Stomach smooth muscle (tissue), 2 donors: ENCODE measurements at regions not wholly inside any gene's neighbourhood (a gene's known extent, or its start where the extent isn't known, plus 50 kb on each side); places are given as distances from the start of the nearest gene placed in this dataset.

Experiments
- H3K27ac ChIP-seq: one replicate; pipeline ENCODE4 v1.7.0; 2013; ENCODE audit warnings: mild to moderate bottlenecking, low read length, inconsistent platforms
- H3K27me3 ChIP-seq, 2 donors: one replicate each; pipeline ENCODE4 v1.7.0; 2013; ENCODE audit warnings: low read length in 2 of 2; ENCODE audit not compliant: insufficient read depth in 2 of 2, control insufficient read depth in 1 of 2
- H3K36me3 ChIP-seq, 2 donors: one replicate each; pipeline ENCODE4 v1.7.0; 2013; ENCODE audit warnings: low read length in 2 of 2; ENCODE audit not compliant: control insufficient read depth in 2 of 2, insufficient read depth in 2 of 2
- H3K4me1 ChIP-seq: one replicate; pipeline ENCODE4 v1.7.0; 2013; ENCODE audit warnings: low read length; ENCODE audit not compliant: control insufficient read depth, insufficient read depth
- H3K4me3 ChIP-seq, 2 donors: one replicate each; pipeline ENCODE4 v1.7.0; 2013; ENCODE audit warnings: low read length in 2 of 2
- H3K9ac ChIP-seq, 2 donors: one replicate each; pipeline ENCODE4 v1.7.0; 2013; ENCODE audit warnings: low read length in 2 of 2, mild to moderate bottlenecking in 1 of 2
- H3K9me3 ChIP-seq, 2 donors: one replicate each; pipeline ENCODE4 v1.7.0; 2013; ENCODE audit warnings: low read length in 2 of 2; ENCODE audit not compliant: control insufficient read depth in 2 of 2
- donor health status: healthy.
- donor health status: Pancreatic carcinoma.

DNA sequence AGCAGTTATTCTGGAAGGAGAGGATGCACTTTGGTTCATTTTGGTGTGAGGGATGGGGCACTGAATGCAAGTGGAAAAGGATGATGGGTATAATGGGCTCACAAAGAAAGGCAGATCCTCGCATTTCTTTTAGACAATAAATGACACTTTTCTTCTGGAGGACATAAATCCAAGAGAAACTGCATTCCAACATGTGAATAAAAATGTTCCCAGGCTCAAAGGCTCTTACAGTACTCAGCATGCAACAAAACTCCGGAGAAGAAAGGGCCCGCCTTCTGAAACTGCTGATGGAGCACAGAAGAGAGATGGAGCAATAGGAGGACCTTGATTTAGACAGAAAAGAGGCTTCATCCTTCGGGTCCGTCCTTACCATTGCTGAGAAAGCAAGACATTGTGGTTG, 538.2 kb upstream of the DPP6 start:
- Histone ChIP-seq H3K4me1 (peaks cover 9% of the 10 kb centered on the region), H3K9me3 (peaks cover 0 to 3% of the 10 kb centered on the region in 2 donors), H3K27ac (peak overlapping the region; percentile 2), H3K4me3 (no peak overlapping the region), H3K36me3 (no peaks in the 10 kb centered on the region), H3K9ac (no peak overlapping the region), H3K27me3 (no peaks in the 10 kb centered on the region)

DNA sequence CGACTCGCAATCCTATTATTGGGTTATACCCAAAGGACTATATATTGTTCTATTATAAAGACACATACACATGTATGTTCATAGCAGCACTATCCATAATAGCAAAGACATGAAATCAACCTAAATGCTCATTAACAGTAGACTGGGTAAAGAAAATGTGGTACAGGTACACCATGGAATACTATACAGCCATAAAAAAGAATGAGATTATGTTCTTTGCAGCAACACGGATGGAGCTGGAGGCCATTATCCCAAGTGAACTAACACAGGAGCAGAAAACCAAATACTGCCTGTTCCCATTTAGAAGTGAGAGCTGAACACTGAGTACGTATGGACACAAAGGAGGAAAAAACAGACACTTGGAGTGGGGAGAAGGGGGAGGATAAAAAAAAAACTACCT, 536.8 kb upstream of the DPP6 start:
- Histone ChIP-seq H3K9ac (no peak overlapping the region), H3K4me1 (peaks cover 12% of the 10 kb centered on the region), H3K4me3 (no peak overlapping the region), H3K27ac (no peak overlapping the region), H3K36me3 (no peaks in the 10 kb centered on the region), H3K27me3 (no peaks in the 10 kb centered on the region), H3K9me3 (peaks cover 0 to 3% of the 10 kb centered on the region in 2 donors)

- Histone ChIP-seq H3K27ac (no peak overlapping the region), H3K9ac (no peak overlapping the region), H3K27me3 (no peaks in the 10 kb centered on the region), H3K36me3 (no peaks in the 10 kb centered on the region), H3K9me3 (peaks cover 0 to 3% of the 10 kb centered on the region in 2 donors), H3K4me1 (peaks cover 18% of the 10 kb centered on the region), H3K4me3 (no peak overlapping the region)
These were observed 533.8 kb upstream of the DPP6 start for GRCh38 chr7:153518201-153518984.

DNA sequence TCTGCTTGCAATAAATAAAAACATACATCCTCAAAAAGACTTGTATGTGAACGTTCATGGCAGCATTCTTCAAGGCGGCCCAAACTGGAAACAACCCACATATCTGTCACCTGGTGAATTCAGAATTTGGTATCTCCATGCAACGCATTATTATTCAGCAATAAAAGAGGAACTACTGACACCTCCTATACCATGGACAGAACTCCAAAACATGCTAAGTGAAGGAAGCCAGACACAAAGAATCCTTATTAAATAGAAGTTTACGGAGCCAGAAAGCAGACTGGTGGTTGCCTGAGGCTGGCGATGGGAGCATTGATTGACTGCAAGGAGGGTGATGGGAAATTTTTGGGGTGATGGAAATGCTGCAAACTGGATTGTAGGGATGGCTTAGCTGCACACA, 530.8 kb upstream of the DPP6 start:
- no peaks in the 10 kb centered on the region for H3K27me3 ChIP-seq
- no peak overlapping the region for H3K4me3 ChIP-seq
- no peak overlapping the region for H3K9ac ChIP-seq
- H3K4me1 ChIP-seq: peaks cover 40% of the 10 kb centered on the region
- peaks cover 0 to 3% of the 10 kb centered on the region in 2 donors for H3K9me3 ChIP-seq
- no peaks in the 10 kb centered on the region for H3K36me3 ChIP-seq
- peak overlapping the region; percentile 94 for H3K27ac ChIP-seq

GRCh38 chr7:153522261-153522660, 529.9 kb upstream of the DPP6 start:
- Histone ChIP-seq H3K4me3 (no peak overlapping the region), H3K27me3 (no peaks in the 10 kb centered on the region), H3K36me3 (no peaks in the 10 kb centered on the region), H3K4me1 (peaks cover 40% of the 10 kb centered on the region), H3K9me3 (peaks cover 0 to 3% of the 10 kb centered on the region in 2 donors), H3K9ac (no peak overlapping the region), H3K27ac (peak overlapping the region; percentile 94)

DNA sequence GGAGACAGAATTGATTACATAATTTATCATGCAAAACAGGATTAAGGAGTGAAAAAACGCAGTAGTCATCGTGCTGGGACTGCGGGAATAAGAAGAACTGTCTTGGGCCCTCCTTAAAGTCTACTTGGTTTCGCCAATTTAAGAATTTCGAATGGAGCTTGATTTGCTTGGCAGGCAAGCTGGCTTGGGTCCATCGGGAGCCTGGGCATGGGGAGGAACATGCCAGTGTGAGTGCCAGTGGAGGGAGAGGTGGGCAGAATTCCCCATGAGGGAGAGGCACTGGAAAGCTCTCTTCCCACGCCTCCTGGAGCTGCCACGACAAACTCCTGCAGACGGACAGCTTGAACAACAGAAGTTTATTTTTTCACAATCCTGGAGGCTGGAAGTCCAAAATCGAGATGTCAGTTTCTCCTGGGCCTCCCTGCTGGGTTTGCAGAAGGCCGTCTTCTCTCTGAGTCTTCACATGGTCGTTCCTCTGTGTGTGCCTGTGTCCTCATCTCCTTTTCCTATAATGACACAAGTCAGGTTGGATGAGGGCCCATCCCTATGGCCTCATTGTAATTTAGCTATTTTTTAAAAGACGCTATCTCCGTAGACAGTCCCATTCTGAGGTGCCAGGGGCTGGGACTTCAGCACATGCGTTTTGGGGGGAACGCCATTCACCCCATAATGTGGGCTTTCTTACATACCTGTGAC, 528.7 kb upstream of the DPP6 start:
- Histone ChIP-seq H3K4me3 (peak overlapping the region; percentile 22 to 54), H3K9me3 (peaks cover 0 to under 1% of the 10 kb centered on the region in 2 donors), H3K36me3 (no peaks in the 10 kb centered on the region), H3K27me3 (no peaks in the 10 kb centered on the region), H3K9ac (peak overlapping the region; percentile 46 to 69), H3K27ac (peak overlapping the region; percentile 94), H3K4me1 (peaks cover 42% of the 10 kb centered on the region)

- peak overlapping the region; percentile 46 to 69 for H3K9ac ChIP-seq
- peak overlapping the region; percentile 94 for H3K27ac ChIP-seq
- H3K4me3 ChIP-seq: peak overlapping the region; percentile 22 to 54
- no peaks in the 10 kb centered on the region for H3K27me3 ChIP-seq
- H3K4me1 ChIP-seq: peaks cover 42% of the 10 kb centered on the region
- no peaks in the 10 kb centered on the region for H3K9me3 ChIP-seq
- no peaks in the 10 kb centered on the region for H3K36me3 ChIP-seq
These were observed 528.1 kb upstream of the DPP6 start for GRCh38 chr7:153524070-153524601.

- no peak overlapping the region for H3K9ac ChIP-seq
- no peaks in the 10 kb centered on the region for H3K27me3 ChIP-seq
- H3K27ac ChIP-seq: no peak overlapping the region
- H3K4me1 ChIP-seq: peaks cover 18% of the 10 kb centered on the region
- H3K9me3 ChIP-seq: no peaks in the 10 kb centered on the region
- H3K36me3 ChIP-seq: no peaks in the 10 kb centered on the region
- no peak overlapping the region for H3K4me3 ChIP-seq
These were observed 523.1 kb upstream of the DPP6 start for GRCh38 chr7:153529100-153529499.

DNA sequence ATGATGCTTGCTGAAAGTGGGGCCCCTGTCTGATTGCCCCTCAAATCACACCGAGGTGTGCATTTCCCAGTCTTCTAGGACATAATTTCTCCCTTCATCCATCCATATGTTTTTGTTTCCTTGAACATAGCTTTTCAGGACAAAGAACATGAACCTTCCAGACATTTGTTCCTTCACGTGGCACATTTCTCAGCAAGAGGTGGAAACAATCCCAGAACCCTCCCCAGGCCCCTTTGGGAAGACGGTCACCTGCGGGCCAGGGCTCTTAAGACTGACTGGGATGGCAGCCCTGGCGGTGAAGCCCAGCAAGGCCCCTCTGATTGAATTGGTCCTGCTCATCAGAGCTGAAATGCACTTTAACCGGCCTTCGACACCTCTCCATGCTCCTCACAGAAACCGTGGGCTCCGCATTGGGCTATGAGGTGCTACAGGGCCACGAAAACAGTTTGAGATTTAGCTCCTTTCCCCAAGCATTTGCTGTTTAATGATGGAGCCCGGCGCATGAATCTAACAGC, 522.5 kb upstream of the DPP6 start:
- Histone ChIP-seq H3K4me3 (no peak overlapping the region), H3K27me3 (no peaks in the 10 kb centered on the region), H3K9me3 (no peaks in the 10 kb centered on the region)

DNA sequence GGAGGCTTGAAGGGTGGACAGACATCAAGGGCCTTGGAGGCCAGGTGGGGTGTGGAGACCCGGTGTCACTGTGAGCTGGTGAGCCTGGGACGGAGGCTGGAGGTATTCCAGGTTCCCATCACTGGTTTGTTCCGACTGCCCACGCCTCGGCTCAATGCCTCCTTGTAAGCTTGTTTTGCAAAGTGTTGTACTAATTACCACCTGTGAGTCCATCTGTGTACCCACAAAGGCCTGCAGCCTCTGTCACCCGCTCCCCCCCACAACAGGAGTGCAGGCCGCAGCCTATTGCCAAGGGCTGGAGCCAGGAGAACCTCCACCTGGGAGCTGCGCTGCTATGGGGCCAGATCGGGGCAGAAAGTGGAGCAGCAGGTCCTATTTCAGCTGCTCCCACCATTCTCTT, 521.8 kb upstream of the DPP6 start:
- H3K27ac ChIP-seq: no peak overlapping the region

More for the DNA sequence above, 522.5 kb upstream of the DPP6 start:
- H3K36me3 ChIP-seq: no peaks in the 10 kb centered on the region
- H3K4me1 ChIP-seq: peaks cover 13% of the 10 kb centered on the region
- H3K27ac ChIP-seq: no peak overlapping the region
- no peak overlapping the region for H3K9ac ChIP-seq

More for the DNA sequence above, 521.8 kb upstream of the DPP6 start:
- H3K4me1 ChIP-seq: peaks cover 8% of the 10 kb centered on the region
- no peaks in the 10 kb centered on the region for H3K36me3 ChIP-seq
- no peak overlapping the region for H3K9ac ChIP-seq
- no peaks in the 10 kb centered on the region for H3K9me3 ChIP-seq
- H3K27me3 ChIP-seq: no peaks in the 10 kb centered on the region
- no peak overlapping the region for H3K4me3 ChIP-seq
